Fibroblast of pulmonary artery (primary cell): ENCODE measurements at regions not wholly inside any gene's neighbourhood (a gene's known extent, or its start where the extent isn't known, plus 50 kb on each side); places are given as distances from the start of the nearest gene placed in this dataset.

Source experiments
- DNase-seq: peaks from one replicate; pipeline ENCODE4 v3.0.0-alpha.2; 2010; ENCODE audit warnings: low read depth
- H3K4me3 ChIP-seq: replicated peaks from 2 replicates; pipeline ENCODE4 v1.5.1; 2011; ENCODE audit warnings: low read depth, mild to moderate bottlenecking, control low read depth, low read length, moderate library complexity
- CTCF ChIP-seq: IDR thresholded peaks from 2 replicates; pipeline ENCODE4 v1.5.1; 2011; ENCODE audit warnings: mild to moderate bottlenecking, control low read depth, low read length, inconsistent platforms; ENCODE audit errors: missing control alignments

GRCh38 chr3:45337839-45338470 lies 50.4 kb upstream of the LARS2 start:
- DNase-seq, result no peak
- no peak overlapping the region for H3K4me3 ChIP-seq
- no peak for TF ChIP-seq CTCF
